GM19351 (cell line): ENCODE measurements at regions not wholly inside any gene's neighbourhood (a gene's known extent, or its start where the extent isn't known, plus 50 kb on each side); places are given as distances from the start of the nearest gene placed in this dataset.

ENCODE experiments used
- ATAC-seq: cut with Tn5 transposase; IDR thresholded peaks from one replicate; pipeline ENCODE4 v1.9.1; 2021; ENCODE audit warnings: mild to moderate bottlenecking, moderate library complexity; ENCODE audit not compliant: unreplicated experiment

DNA sequence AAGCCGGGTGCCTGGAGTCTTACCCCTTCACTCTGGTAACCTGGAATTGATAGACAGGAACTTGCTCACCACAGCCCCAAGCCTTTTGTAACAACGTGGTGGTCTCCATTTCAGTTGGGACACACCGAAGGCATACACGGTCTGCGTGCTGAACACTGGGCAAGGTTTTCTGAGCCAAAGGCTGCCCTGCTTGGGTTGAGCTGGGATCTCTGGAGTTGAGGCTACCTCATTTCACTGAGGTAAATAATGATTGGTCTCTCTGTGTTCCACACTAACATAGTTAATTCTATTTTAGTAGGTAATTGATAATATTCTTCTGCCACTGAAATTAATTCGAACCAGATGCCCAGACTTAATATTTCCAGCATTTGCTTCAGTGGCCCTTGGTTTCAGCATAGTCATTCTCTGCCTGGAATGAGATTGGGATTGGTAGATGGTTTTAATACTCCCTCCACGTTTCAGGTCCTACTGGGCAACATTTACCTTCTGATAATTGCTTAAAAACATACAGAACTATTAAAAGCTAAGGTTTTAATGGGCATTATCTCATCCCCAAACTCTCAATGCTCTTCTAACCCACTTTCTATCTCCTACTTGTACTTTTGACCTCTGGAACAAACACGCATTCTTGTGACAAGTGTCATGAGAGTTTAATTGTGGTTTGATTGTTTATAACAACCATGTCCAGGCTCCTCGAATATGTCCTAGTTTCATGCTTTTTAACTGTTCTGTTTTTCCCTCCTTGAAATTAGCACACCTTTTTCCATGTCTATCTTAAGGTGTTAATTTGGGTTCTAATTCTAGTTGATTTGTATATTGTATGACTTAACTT is 202.3 kb upstream of the KLF6 start:
- no peak for ATAC-seq

GRCh38 chr10:3986493-3987142 is 201.6 kb upstream of the KLF6 start:
- ATAC-seq, result no peak

- ATAC-seq, result no peak
Observed at GRCh38 chr10:3982746-3983442, 197.9 kb upstream of the KLF6 start.

GRCh38 chr10:3981300-3981699 is 196.3 kb upstream of the KLF6 start:
- no peak for ATAC-seq

GRCh38 chr10:3980660-3981059 is 195.7 kb upstream of the KLF6 start:
- no peak for ATAC-seq

GRCh38 chr10:3980144-3980543 is 195.1 kb upstream of the KLF6 start:
- no peak for ATAC-seq

DNA sequence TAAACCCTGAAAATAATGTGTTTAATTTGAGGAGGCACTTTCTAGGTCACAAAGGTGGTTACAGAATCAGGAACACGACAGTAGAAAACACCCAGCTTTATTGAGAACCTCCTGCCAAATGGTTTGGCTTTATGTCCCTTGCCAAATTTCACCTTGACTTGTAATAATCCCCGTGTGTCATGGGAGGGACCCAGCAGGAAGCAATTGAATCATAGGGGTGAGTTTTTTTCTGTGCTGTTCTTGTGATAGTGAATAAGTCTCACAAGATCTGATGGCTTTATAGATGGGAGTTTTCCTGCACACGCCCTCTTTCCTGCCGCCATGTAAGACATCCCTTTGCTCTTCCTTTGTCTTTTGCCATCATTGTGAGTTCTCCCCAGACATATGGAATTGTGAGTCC is 193.8 kb upstream of the KLF6 start:
- no peak for ATAC-seq

DNA sequence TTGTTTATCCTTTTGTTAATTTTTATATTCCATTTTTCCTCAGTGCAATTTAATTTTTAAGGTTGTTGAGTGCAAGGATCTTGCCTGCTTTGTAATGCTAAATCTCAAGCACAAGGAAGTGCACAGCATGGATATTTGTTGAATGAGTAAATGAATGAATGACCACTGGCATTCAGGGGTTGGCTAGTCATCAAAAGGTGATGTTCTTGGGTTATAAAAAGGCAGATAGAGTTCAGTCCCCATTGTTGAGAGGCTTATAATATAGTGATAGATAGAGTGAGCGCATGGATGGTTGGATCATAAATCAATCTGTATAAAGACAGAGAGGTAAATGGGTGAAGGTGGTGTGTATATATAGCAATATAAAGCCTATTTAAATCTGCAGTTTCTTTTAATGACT is 193.2 kb upstream of the KLF6 start:
- no peak for ATAC-seq

GRCh38 chr10:3977761-3978160 is 192.8 kb upstream of the KLF6 start:
- ATAC-seq, result no peak

- ATAC-seq, result no peak
Observed at GRCh38 chr10:3976718-3977117, 191.7 kb upstream of the KLF6 start.

DNA sequence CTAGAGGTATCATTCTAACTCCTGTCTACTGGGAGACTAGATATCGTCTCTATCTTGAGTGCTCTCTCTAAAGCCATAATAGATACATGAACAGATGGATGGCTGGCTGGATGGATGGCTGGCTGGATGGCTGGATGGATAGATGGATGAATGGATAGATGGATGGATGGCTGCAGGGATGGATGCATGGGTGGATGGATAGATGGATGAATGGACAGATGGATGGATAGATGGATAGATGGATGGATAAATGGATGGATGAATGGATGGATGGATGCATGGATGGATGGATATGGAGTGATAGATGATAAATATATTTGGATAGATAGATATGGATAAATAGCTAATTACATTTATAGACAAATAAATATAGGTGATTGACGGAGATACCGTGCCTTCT is 191.2 kb upstream of the KLF6 start:
- ATAC-seq, result no peak

GRCh38 chr10:3975016-3975415 is 190.0 kb upstream of the KLF6 start:
- no peak for ATAC-seq

- no peak for ATAC-seq
Observed at GRCh38 chr10:3972460-3973301, 187.7 kb upstream of the KLF6 start.

DNA sequence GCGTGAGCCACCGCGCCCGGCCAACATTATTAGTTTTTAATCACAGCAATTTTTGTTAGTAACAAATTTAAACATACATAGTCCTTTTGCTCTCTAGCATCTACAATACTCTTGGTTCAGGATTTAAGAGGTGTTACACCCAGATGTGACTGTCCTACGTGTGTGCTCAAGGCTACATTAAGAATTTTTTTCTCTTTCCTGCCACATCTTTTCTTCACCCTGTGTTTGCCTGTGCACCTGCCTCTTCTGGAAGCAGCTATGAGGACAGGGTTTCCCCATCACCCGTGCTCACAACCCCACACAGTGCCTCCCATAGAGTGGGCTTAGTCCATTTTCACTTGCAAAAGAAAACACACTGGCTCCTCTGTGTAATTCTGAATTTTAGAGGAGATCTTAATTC is 186.7 kb upstream of the KLF6 start:
- ATAC-seq, result no peak

- ATAC-seq, result no peak
Observed at GRCh38 chr10:3969876-3970666, 185.1 kb upstream of the KLF6 start.

DNA sequence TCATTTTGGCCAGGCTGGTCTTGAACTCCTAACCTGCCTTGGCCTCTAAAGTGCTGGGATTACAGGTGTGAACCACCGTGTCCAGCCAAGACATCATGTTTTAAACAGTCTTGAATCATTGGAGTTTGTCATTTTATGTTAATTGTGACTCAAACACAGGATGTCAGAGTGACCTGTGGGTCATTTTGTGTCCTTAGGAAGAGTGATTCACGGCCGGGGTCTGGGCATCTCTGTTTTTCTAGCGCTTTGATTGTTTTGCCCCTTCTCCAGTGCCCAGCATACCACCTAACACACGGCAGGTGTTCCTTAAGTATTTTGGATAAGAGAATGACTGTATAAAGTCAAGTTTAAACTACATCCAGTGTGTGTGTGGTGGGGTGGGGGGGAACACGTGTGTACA is 183.7 kb upstream of the KLF6 start:
- no peak for ATAC-seq

DNA sequence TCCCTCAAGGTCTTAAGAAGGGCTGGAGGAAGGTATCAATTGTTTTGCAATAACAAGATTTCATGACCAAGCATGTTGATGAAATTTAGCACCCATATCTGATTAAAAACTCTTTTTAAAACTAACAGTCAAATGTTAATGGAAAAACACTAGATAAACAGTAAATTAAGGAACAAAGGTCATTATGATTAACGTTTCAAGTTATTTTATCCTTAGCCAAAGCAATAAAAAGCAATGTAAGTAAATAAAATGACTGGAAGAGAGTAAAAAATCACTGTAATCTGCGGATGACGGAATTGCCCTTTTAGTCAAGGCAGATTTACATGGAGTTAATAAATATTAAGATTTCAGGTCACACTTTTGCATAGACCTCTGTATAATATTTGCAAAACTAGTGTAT is 179.5 kb upstream of the KLF6 start:
- ATAC-seq, result no peak

DNA sequence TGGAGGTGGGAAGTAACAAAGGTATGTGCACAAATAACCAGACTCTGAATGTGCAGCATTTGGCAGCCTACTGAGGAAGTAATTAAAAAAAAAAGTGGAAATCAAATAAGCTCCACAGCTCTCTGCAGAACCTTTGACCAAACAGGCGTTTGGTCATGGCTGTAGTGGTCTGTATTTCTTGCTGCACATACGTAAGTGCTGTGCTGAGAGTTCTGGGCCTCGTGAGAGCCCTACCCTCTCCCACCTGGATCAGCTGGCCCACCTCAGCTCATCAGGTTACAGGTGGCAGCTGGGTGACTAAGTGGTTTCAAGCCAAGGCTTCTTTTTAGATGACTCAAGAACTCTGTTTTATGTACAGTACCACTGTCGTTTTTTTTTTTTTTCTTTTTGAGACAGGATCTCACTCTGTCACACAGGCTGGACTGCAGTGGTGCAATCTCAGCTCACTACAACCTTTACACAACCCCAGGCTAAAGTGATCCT is 178.2 kb upstream of the KLF6 start:
- ATAC-seq, result no peak

GRCh38 chr10:3961082-3961481 is 176.1 kb upstream of the KLF6 start:
- ATAC-seq, result no peak

GRCh38 chr10:3960496-3960895 is 175.5 kb upstream of the KLF6 start:
- no peak for ATAC-seq
